IMR-90 (cell line): ENCODE measurements at regions not wholly inside any gene's neighbourhood (a gene's known extent, or its start where the extent isn't known, plus 50 kb on each side); places are given as distances from the start of the nearest gene placed in this dataset.
A peak's percentile ranks its signal among the peaks of the same experiment; 100 is the strongest.

Experiments used
- ATAC-seq: fragments of 200-7000 bp; cut with Tn5 transposase; 2 replicates; pipeline ENCODE4 v1.9.1; 2020; ENCODE audit warnings: low read depth, mild to moderate bottlenecking, moderate library complexity
- BruUV-seq: library from RNA; stranded (reverse); fragments of 400-500 nt; replicated peaks from 2 replicates; lab custom pipeline; 2021; lab: Mats Ljungman, UMichigan
- CTCF ChIA-PET: fragments of 300-600 bp; formaldehyde crosslinking; extraction: SDS; loops from one replicate; lab custom pipeline; 2021; ENCODE audit warnings: antibody characterized with exemption; lab: Yijun Ruan, JAX
- POLR2A ChIA-PET: fragments of 300-600 bp; sonication (Branson Sonifier 250); formaldehyde crosslinking; loops from one replicate; lab custom pipeline; 2022; ENCODE audit warnings: antibody characterized with exemption; ENCODE audit not compliant: unreplicated experiment; lab: Charles Lee
- DNase-seq: peaks from one replicate; pipeline ENCODE4 v3.0.0; 2013
- H2AFZ ChIP-seq: replicated peaks from 2 replicates; pipeline ENCODE3; 2013; ENCODE audit warnings: low read length, mild to moderate bottlenecking; ENCODE audit not compliant: poor library complexity
- H2AK5ac ChIP-seq: 2 replicates; pipeline ENCODE4 v1.6.1; 2013; ENCODE audit warnings: low read depth, low read length, inconsistent platforms
- H2AK9ac ChIP-seq: replicated peaks from 2 replicates; pipeline ENCODE3; 2013; ENCODE audit warnings: mild to moderate bottlenecking, low read depth, low read length, moderate library complexity; ENCODE audit not compliant: poor library complexity
- H2BK120ac ChIP-seq: 2 replicates; pipeline ENCODE4 v1.6.1; 2013; ENCODE audit warnings: low read depth, low read length, inconsistent platforms
- H2BK15ac ChIP-seq: 3 replicates; pipeline ENCODE4 v1.6.1; 2013; ENCODE audit warnings: low read depth, low read length, inconsistent platforms
- H2BK20ac ChIP-seq: 2 replicates; pipeline ENCODE4 v1.6.1; 2013; ENCODE audit warnings: low read depth, mild to moderate bottlenecking, inconsistent platforms, low read length, moderate library complexity
- H2BK5ac ChIP-seq: 2 replicates; pipeline ENCODE4 v1.6.1; 2013; ENCODE audit warnings: mild to moderate bottlenecking, low read depth, low read length, inconsistent platforms; ENCODE audit not compliant: poor library complexity, severe bottlenecking
- H3K14ac ChIP-seq: replicated peaks from 2 replicates; pipeline ENCODE4 v1.6.1; 2013; ENCODE audit warnings: low read depth, low read length, inconsistent platforms
- H3K18ac ChIP-seq: 2 replicates; pipeline ENCODE4 v1.6.1; 2013; ENCODE audit warnings: low read depth, low read length, control low read depth
- H3K23ac ChIP-seq: 2 replicates; pipeline ENCODE4 v1.6.1; 2013; ENCODE audit warnings: low read depth, low read length, inconsistent platforms
- H3K27ac ChIP-seq: 2 replicates; pipeline ENCODE4 v1.5.1; 2013; ENCODE audit warnings: mild to moderate bottlenecking, control low read depth, low read length; ENCODE audit not compliant: insufficient read depth
- H3K27me3 ChIP-seq: 2 replicates; pipeline ENCODE4 v1.6.1; 2013; ENCODE audit warnings: low read length; ENCODE audit not compliant: control insufficient read depth, insufficient read depth
- H3K36me3 ChIP-seq: 2 replicates; pipeline ENCODE4 v1.6.1; 2013; ENCODE audit warnings: low read length, mixed read lengths; ENCODE audit not compliant: control insufficient read depth, insufficient read depth
- H3K4ac ChIP-seq: 2 replicates; pipeline ENCODE4 v1.6.1; 2013; ENCODE audit warnings: low read depth, low read length, inconsistent platforms
- H3K4me1 ChIP-seq: 2 replicates; pipeline ENCODE4 v1.6.1; 2013; ENCODE audit warnings: low read length, mixed read lengths; ENCODE audit not compliant: control insufficient read depth, insufficient read depth
- H3K4me2 ChIP-seq: 2 replicates; pipeline ENCODE4 v1.6.1; 2013; ENCODE audit warnings: low read depth, mild to moderate bottlenecking, control low read depth, low read length, moderate library complexity
- H3K4me3 ChIP-seq: 2 replicates; pipeline ENCODE4 v1.5.1; 2013; ENCODE audit warnings: low read depth, mild to moderate bottlenecking, control low read depth, low read length, moderate library complexity; ENCODE audit not compliant: insufficient read depth
- H3K56ac ChIP-seq: 2 replicates; pipeline ENCODE4 v1.6.1; 2013; ENCODE audit warnings: low read length, inconsistent platforms; ENCODE audit not compliant: insufficient read depth; ENCODE audit errors: extremely low read depth
- H3K79me1 ChIP-seq, 2 experiments: 2 replicates each; pipeline ENCODE4 v1.6.1; 2013; ENCODE audit warnings: low read length in 2 of 2, inconsistent platforms in 1 of 2, low read depth in 1 of 2
- H3K9ac ChIP-seq: 2 replicates; pipeline ENCODE4 v1.6.1; 2013; ENCODE audit warnings: low read depth, low read length, control low read depth
- H3K9me1 ChIP-seq: 2 replicates; pipeline ENCODE4 v1.6.1; 2013; ENCODE audit warnings: low read length, inconsistent platforms; ENCODE audit not compliant: insufficient read depth
- H3K9me3 ChIP-seq: 2 replicates; pipeline ENCODE4 v1.6.1; 2013; ENCODE audit warnings: low read length; ENCODE audit not compliant: control insufficient read depth, insufficient read depth
- H4K20me1 ChIP-seq: 2 replicates; pipeline ENCODE4 v1.6.1; 2013; ENCODE audit warnings: low read length, inconsistent platforms; ENCODE audit not compliant: insufficient read depth
- H4K5ac ChIP-seq: 2 replicates; pipeline ENCODE4 v1.6.1; 2013; ENCODE audit warnings: mild to moderate bottlenecking, low read depth, low read length, control low read depth
- H4K8ac ChIP-seq, 2 experiments: 2 replicates each; pipeline ENCODE4 v1.6.1; 2013; ENCODE audit warnings: low read depth in 2 of 2, low read length in 2 of 2, control low read depth in 1 of 2, inconsistent platforms in 1 of 2
- H4K91ac ChIP-seq: 2 replicates; pipeline ENCODE4 v1.6.1; 2013; ENCODE audit warnings: low read depth, low read length, inconsistent platforms; ENCODE audit not compliant: insufficient read depth
- BHLHE40 ChIP-seq: fragments of 150-350 bp; IDR thresholded peaks from 2 replicates; pipeline ENCODE4 v1.6.1; 2016; ENCODE audit warnings: mild to moderate bottlenecking, low read depth, low read length
- CEBPB ChIP-seq: IDR thresholded peaks from 2 replicates; pipeline ENCODE4 v1.6.1; 2012; ENCODE audit warnings: low read depth, low read length, improper control_type of control experiment
- CHD1 ChIP-seq: IDR thresholded peaks from 2 replicates; pipeline ENCODE4 v1.6.1; 2012; ENCODE audit warnings: low read depth, low read length, improper control_type of control experiment
- ELK1 ChIP-seq: fragments of 150-350 bp; IDR thresholded peaks from 2 replicates; pipeline ENCODE4 v1.6.1; 2016; ENCODE audit warnings: low read depth, mild to moderate bottlenecking, low read length, moderate library complexity, borderline replicate concordance
- FOS ChIP-seq: fragments of 150-350 bp; IDR thresholded peaks from 2 replicates; pipeline ENCODE4 v1.6.1; 2016; ENCODE audit warnings: low read depth, low read length
- MAFK ChIP-seq: IDR thresholded peaks from 2 replicates; pipeline ENCODE4 v1.6.1; 2012; ENCODE audit warnings: low read depth, low read length, improper control_type of control experiment
- MAZ ChIP-seq: IDR thresholded peaks from 2 replicates; pipeline ENCODE4 v1.6.1; 2012; ENCODE audit warnings: low read depth, mild to moderate bottlenecking, low read length, improper control_type of control experiment, moderate library complexity, borderline replicate concordance
- MXI1 ChIP-seq: IDR thresholded peaks from 2 replicates; pipeline ENCODE4 v1.6.1; 2012; ENCODE audit warnings: low read depth, mild to moderate bottlenecking, low read length, moderate library complexity, borderline replicate concordance
- NFE2L2 ChIP-seq: fragments of 150-350 bp; IDR thresholded peaks from 2 replicates; pipeline ENCODE4 v1.6.1; 2016; ENCODE audit warnings: low read depth, mild to moderate bottlenecking, low read length
- POLR2A ChIP-seq: IDR thresholded peaks from 2 replicates; pipeline ENCODE4 v1.6.1; 2012; ENCODE audit warnings: mild to moderate bottlenecking, low read depth, low read length
- RAD21 ChIP-seq: IDR thresholded peaks from 2 replicates; pipeline ENCODE4 v1.6.1; 2012; ENCODE audit warnings: low read length, improper control_type of control experiment
- RCOR1 ChIP-seq: IDR thresholded peaks from 2 replicates; pipeline ENCODE4 v1.6.1; 2012; ENCODE audit warnings: mild to moderate bottlenecking, low read length, improper control_type of control experiment; ENCODE audit not compliant: insufficient replicate concordance
- RFX5 ChIP-seq: IDR thresholded peaks from 2 replicates; pipeline ENCODE4 v1.8.0; 2012; ENCODE audit warnings: low read depth, mild to moderate bottlenecking, low read length, moderate library complexity
- SMC3 ChIP-seq: fragments of 150-350 bp; IDR thresholded peaks from 2 replicates; pipeline ENCODE4 v1.6.1; 2016; ENCODE audit warnings: low read depth, mild to moderate bottlenecking, antibody characterized with exemption, low read length, moderate library complexity
- USF2 ChIP-seq: fragments of 150-350 bp; IDR thresholded peaks from 2 replicates; pipeline ENCODE4 v1.6.1; 2017; ENCODE audit warnings: mild to moderate bottlenecking, antibody characterized with exemption, low read length, low read depth
- WGBS, 2 experiments: methylation state at CpG; one replicate each; pipeline versions ENCODE4 v1.1.5 to v1.1.7; 2013; ENCODE audit warnings: missing lambda C conversion rate in 2 of 2; ENCODE audit not compliant: insufficient read length in 1 of 2; ENCODE audit errors: extremely low coverage in 2 of 2; 5-methylcytosine and 5-hydroxymethylcytosine counted together
- dilution Hi-C: fragments of 300-500 bp; cut with HindIII; formaldehyde crosslinking; loops from one replicate; pipeline ENCODE4 v1.14.3; 2018; ENCODE audit warnings: low sequenced_read_pairs; ENCODE audit not compliant: unreplicated experiment
- in situ Hi-C: fragments of 300-500 bp; cut with MboI; formaldehyde crosslinking; loops from 3 replicates; pipeline ENCODE4 v1.14.3; 2019; ENCODE audit warnings: low sequenced_read_pairs, inconsistent platforms, mixed read lengths
- intact Hi-C: fragments of 100-400 bp; cut with micrococcal nuclease; formaldehyde crosslinking; loops from 2 replicates; pipeline ENCODE4 v1.10.0; 2022
- TF ChIP-seq, protein P1 (sequence below): conservative IDR thresholded peaks from 2 replicates; pipeline ENCODE4 v1.5.1; 2012; ENCODE audit warnings: mild to moderate bottlenecking, low read depth, low read length, improper control_type of control experiment

DNA sequence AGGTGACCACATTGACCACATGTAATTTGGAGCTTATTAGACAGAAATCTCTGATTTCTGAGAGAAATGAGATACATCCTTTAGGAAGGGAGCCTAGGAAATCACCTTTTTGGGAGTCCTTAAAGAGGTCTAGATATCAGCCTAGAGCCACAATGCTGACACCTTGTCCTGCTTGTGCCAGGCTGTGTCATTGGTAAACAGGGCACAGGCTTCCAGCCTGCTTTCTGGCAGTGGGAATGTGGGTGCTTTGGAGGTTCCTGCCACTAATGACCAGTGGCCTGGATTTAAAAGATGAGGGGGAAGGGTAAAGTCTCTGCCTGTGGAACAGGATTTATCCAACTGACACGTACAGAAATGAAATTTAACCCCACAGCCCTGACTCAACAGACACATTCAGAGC lies 169.8 kb upstream of the KBTBD8 start:
- H3K4me1 ChIP-seq = peaks cover 2% of the 10 kb centered on the region; the same call in 1 of the 2 replicates
- no peak overlapping the region for H4K91ac ChIP-seq
- no peak overlapping the region for H2BK120ac ChIP-seq
- peaks cover 19% of the 10 kb centered on the region for H3K27me3 ChIP-seq
- H2AK5ac ChIP-seq = no peak overlapping the region
- H3K27ac ChIP-seq = no peak overlapping the region
- no peak for TF ChIP-seq RAD21
- TF ChIP-seq MAFK = no peak
- TF ChIP-seq POLR2A = no peak
- TF ChIP-seq BHLHE40 = no peak
- TF ChIP-seq USF2 = no peak
- TF ChIP-seq RFX5 = no peak
- no peak for TF ChIP-seq NFE2L2
- no peak for TF ChIP-seq CEBPB
- no peak for TF ChIP-seq RCOR1
- no peak for TF ChIP-seq ELK1
- no peak for TF ChIP-seq FOS
- TF ChIP-seq CHD1 = no peak
- no peak for TF ChIP-seq SMC3
- TF ChIP-seq MAZ = no peak
- no peak for TF ChIP-seq MXI1
- TF ChIP-seq, protein P1, sequence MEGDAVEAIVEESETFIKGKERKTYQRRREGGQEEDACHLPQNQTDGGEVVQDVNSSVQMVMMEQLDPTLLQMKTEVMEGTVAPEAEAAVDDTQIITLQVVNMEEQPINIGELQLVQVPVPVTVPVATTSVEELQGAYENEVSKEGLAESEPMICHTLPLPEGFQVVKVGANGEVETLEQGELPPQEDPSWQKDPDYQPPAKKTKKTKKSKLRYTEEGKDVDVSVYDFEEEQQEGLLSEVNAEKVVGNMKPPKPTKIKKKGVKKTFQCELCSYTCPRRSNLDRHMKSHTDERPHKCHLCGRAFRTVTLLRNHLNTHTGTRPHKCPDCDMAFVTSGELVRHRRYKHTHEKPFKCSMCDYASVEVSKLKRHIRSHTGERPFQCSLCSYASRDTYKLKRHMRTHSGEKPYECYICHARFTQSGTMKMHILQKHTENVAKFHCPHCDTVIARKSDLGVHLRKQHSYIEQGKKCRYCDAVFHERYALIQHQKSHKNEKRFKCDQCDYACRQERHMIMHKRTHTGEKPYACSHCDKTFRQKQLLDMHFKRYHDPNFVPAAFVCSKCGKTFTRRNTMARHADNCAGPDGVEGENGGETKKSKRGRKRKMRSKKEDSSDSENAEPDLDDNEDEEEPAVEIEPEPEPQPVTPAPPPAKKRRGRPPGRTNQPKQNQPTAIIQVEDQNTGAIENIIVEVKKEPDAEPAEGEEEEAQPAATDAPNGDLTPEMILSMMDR = no peak
- dilution Hi-C loops = no loop called here
- no peak overlapping the region for H4K8ac ChIP-seq
- BruUV-seq = no TSS peak
- no peak for ATAC-seq
- ChIA-PET CTCF (interaction anchor here (0.7 kb wide), 1 partner anchor 12 kb away, joined by 3 read pairs; no protein-coding TSS in a partner anchor), POLR2A (no interaction called here)
- H2BK5ac ChIP-seq = no peak overlapping the region
- no peak overlapping the region for H2AK9ac ChIP-seq
- H3K4ac ChIP-seq = no peak overlapping the region
- H3K36me3 ChIP-seq = no peaks in the 10 kb centered on the region
- peak; percentile 27 for DNase-seq
- H3K9me3 ChIP-seq = no peaks in the 10 kb centered on the region; the same call in 1 of the 2 replicates
- no peak overlapping the region for H3K23ac ChIP-seq
- H4K5ac ChIP-seq = no peak overlapping the region
- H2BK20ac ChIP-seq = no peak overlapping the region
- no peak overlapping the region for H3K4me2 ChIP-seq
- no CpG with 5 or more reads among the region's 1 CpG for WGBS, 2 experiments
- H3K18ac ChIP-seq = no peak overlapping the region
- no peak overlapping the region for H3K4me3 ChIP-seq
- no peak overlapping the region for H3K56ac ChIP-seq
- no peaks in the 10 kb centered on the region for H4K20me1 ChIP-seq
- H2BK15ac ChIP-seq = no peak overlapping the region
- no peak overlapping the region for H3K9ac ChIP-seq
- H2AFZ ChIP-seq = no peak overlapping the region
- no peaks in the 10 kb centered on the region for H3K79me1 ChIP-seq
- intact Hi-C loops = no loop called here
- no peak overlapping the region for H3K14ac ChIP-seq
- H3K9me1 ChIP-seq = no peaks in the 10 kb centered on the region
- in situ Hi-C loops = no loop called here
